ENCODE measurements at regions not wholly inside any gene's neighbourhood (a gene's known extent, or its start where the extent isn't known, plus 50 kb on each side); places are given as distances from the start of the nearest gene placed in this dataset.
"Not testable (repeated sequence)": the region's sequence is repeated elsewhere in the genome, so short reads cannot be mapped to it uniquely, and the experiment has no call there.

DNA sequence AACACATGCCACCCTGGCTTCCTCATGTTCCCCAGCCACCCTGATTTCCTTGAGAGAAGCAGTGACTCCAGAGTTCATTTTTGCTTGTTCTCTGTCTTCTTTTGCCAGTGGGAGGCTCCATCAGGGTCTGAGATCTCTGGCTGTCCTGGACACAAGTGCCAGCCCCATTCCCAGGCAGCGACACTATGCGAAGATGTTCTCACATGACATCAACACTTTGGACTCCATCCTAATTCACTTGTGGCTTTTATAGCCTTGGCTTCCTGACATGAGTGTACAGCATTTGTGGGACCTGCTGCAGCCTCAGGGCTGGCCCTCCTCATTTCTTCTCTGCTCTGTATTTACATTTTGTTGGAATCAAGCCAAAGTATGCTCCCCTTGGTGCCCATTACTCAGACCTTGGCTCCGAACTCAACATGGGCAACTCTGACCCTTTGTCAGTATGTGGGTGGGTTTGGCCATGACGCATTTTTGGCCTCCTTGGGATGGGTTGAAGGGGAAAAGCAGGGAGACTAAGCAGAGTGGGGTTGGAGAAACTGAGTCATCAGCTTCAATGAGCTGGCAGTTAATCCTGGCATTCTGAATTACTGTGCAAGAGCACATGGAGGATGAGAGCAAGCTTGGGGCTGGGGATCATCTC is 119.0 kb upstream of the EEF2KMT start:
- DNase-seq = no peak
- ATAC-seq = no peak
- WGBS, 4 donors = 74 to 82% (median 78%) methylated on average over 4 of the region's 4 CpGs
- peaks cover 0 to 43% (median 0%) of the 10 kb centered on the region in 9 donors for H3K27me3 ChIP-seq
- no peaks in the 10 kb centered on the region for H3K36me3 ChIP-seq
- no peak overlapping the region for H3K4me3 ChIP-seq
- TF ChIP-seq, protein P1, sequence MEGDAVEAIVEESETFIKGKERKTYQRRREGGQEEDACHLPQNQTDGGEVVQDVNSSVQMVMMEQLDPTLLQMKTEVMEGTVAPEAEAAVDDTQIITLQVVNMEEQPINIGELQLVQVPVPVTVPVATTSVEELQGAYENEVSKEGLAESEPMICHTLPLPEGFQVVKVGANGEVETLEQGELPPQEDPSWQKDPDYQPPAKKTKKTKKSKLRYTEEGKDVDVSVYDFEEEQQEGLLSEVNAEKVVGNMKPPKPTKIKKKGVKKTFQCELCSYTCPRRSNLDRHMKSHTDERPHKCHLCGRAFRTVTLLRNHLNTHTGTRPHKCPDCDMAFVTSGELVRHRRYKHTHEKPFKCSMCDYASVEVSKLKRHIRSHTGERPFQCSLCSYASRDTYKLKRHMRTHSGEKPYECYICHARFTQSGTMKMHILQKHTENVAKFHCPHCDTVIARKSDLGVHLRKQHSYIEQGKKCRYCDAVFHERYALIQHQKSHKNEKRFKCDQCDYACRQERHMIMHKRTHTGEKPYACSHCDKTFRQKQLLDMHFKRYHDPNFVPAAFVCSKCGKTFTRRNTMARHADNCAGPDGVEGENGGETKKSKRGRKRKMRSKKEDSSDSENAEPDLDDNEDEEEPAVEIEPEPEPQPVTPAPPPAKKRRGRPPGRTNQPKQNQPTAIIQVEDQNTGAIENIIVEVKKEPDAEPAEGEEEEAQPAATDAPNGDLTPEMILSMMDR (IDR thresholded peaks at IDR 0.05) = no peak
- TF ChIP-seq POLR2A (IDR thresholded peaks at IDR 0.05) = no peak
- H3K4me1 ChIP-seq = no peaks in the 10 kb centered on the region
- peaks cover 0 to 3% (median 0%) of the 10 kb centered on the region in 12 donors for H3K9me3 ChIP-seq
- intact Hi-C loops (cut with DNase I) = no loop called here
- H3K27ac ChIP-seq = no peak overlapping the region

DNA sequence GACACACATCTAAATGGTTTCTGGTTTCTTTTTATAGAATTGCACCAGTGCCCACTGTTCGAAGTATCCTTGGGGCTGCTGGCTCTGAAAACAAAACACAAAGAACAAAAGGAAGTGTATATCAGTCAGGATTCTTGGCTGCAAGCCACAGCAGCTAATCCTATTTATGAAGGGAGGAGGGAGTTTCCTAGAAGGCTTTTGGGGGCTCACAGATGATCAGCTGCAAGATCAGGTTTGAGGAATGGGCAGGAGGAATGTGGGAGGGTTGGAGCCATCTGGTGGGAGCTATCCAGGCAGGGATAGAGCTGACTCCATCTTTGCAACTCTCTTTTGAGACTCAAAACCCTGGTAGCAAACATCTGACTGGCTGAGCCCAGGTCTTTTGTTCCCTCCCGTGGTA is 118.3 kb upstream of the EEF2KMT start:
- Histone ChIP-seq H3K4me3 (no peak overlapping the region), H3K27me3 (peaks cover 0 to 49% (median 0%) of the 10 kb centered on the region in 9 donors), H3K27ac (no peak overlapping the region), H3K9me3 (peaks cover 0 to 3% (median 0%) of the 10 kb centered on the region in 12 donors), H3K4me1 (no peaks in the 10 kb centered on the region), H3K36me3 (no peaks in the 10 kb centered on the region)
- intact Hi-C loops (cut with DNase I) = no loop called here
- ATAC-seq = no peak
- 25 to 31% (median 29%) methylated on average over 2 of the region's 2 CpGs for WGBS, 4 donors
- DNase-seq = no peak
- TF ChIP-seq POLR2A (IDR thresholded peaks at IDR 0.05) = no peak
- TF ChIP-seq, protein P1 (IDR thresholded peaks at IDR 0.05) = no peak

- 68 to 79% (median 77%) methylated on average over 7 of the region's 7 CpGs for WGBS, 4 donors
- no peak for DNase-seq
- H3K36me3 ChIP-seq = no peaks in the 10 kb centered on the region
- peaks cover 0 to 49% (median 0%) of the 10 kb centered on the region in 9 donors for H3K27me3 ChIP-seq
- H3K4me1 ChIP-seq = no peaks in the 10 kb centered on the region
- intact Hi-C loops (cut with DNase I) = no loop called here
- H3K4me3 ChIP-seq = no peak overlapping the region
- H3K27ac ChIP-seq = no peak overlapping the region
- ATAC-seq = no peak
- TF ChIP-seq, protein P1 (IDR thresholded peaks at IDR 0.05) = no peak
- no peak for TF ChIP-seq POLR2A (IDR thresholded peaks at IDR 0.05)
- H3K9me3 ChIP-seq = peaks cover 0 to 3% (median 0%) of the 10 kb centered on the region in 12 donors
Observed at GRCh38 chr16:5214466-5214865, 116.9 kb upstream of the EEF2KMT start.

GRCh38 chr16:5212501-5212900 is 114.9 kb upstream of the EEF2KMT start:
- peaks cover 0 to 49% (median 0%) of the 10 kb centered on the region in 9 donors for H3K27me3 ChIP-seq
- H3K9me3 ChIP-seq; ATAC-seq; DNase-seq; H3K4me3 ChIP-seq; H3K27ac ChIP-seq; intact Hi-C loops (cut with DNase I); H3K36me3 ChIP-seq; H3K4me1 ChIP-seq: not testable (repeated sequence)
- 18 to 35% (median 28%) methylated on average over 5 of the region's 5 CpGs for WGBS, 4 donors

DNA sequence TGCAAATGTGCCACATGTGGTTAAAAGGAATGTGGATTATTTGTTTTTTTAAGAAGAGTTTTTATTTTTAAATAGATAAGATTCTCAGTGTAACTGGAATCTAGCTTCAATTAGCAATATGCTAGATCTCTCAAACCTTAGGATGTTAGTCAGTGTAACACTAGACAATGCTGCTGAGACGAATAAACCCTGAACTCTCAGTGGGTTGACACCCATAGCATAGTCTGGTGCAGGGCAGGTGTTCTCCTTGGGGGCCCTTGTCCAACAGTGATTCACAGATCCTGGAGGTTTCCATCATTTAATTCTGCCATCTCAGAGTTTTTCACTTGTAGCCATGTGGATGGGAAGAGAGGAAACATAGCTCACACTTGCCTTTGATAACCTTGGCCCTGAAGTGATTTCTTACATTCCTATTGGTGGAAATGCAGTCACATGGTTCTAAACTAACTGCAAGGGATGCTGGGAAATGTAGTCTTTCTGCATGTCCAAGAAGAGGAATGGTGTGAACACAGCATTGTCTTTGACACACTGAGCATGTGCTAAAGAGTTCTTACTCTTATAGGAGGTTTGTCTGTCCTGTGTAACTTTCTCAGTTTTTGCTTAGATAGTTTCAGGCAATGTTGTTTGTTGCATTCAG is 110.4 kb upstream of the EEF2KMT start:
- H3K4me3 ChIP-seq; ATAC-seq; H3K27ac ChIP-seq; intact Hi-C loops (cut with DNase I); H3K36me3 ChIP-seq; H3K4me1 ChIP-seq; DNase-seq; H3K9me3 ChIP-seq: not testable (repeated sequence)
- peaks cover 0 to 13% (median 0%) of the 10 kb centered on the region in 9 donors for H3K27me3 ChIP-seq
- 88 to 100% (median 93%) methylated on average over 1 of the region's 1 CpG for WGBS, 4 donors

All from heart left ventricle (tissue), 16 donors.